GM04503 (cell line): ENCODE measurements at regions not wholly inside any gene's neighbourhood (a gene's known extent, or its start where the extent isn't known, plus 50 kb on each side); places are given as distances from the start of the nearest gene placed in this dataset.
"Not testable (repeated sequence)": the region's sequence is repeated elsewhere in the genome, so short reads cannot be mapped to it uniquely, and the experiment has no call there.

Experiments used
- DNase-seq: peaks from one replicate; pipeline ENCODE4 v3.0.0-alpha.2; 2012; ENCODE audit warnings: low read depth

- no peak for DNase-seq
Observed at GRCh38 chr10:45118929-45119328, 118.2 kb downstream of the ZNF22 start.

GRCh38 chr10:45122180-45122860 is 121.6 kb downstream of the ZNF22 start:
- DNase-seq: not testable (repeated sequence)

- DNase-seq: no peak
Observed at GRCh38 chr10:45135443-45136198, 134.9 kb downstream of the ZNF22 start.

- DNase-seq: no peak
Observed at GRCh38 chr10:45136256-45136655, 135.5 kb downstream of the ZNF22 start.

GRCh38 chr10:45144326-45145070 is 143.8 kb downstream of the ZNF22 start:
- no peak for DNase-seq

GRCh38 chr10:45145143-45145542 is 144.4 kb downstream of the ZNF22 start:
- DNase-seq: not testable (repeated sequence)

- DNase-seq: no peak
Observed at GRCh38 chr10:45147000-45147399, 146.3 kb downstream of the ZNF22 start.

- DNase-seq: no peak
Observed at GRCh38 chr10:45150997-45151396, 150.3 kb downstream of the ZNF22 start.

GRCh38 chr10:45151467-45152214 is 150.9 kb downstream of the ZNF22 start:
- DNase-seq: no peak

- DNase-seq: no peak
Observed at GRCh38 chr10:45152726-45153125, 152.0 kb downstream of the ZNF22 start.

- DNase-seq: no peak
Observed at GRCh38 chr10:45154502-45154901, 153.8 kb downstream of the ZNF22 start.

- DNase-seq: no peak
Observed at GRCh38 chr10:45155784-45156183, 155.1 kb downstream of the ZNF22 start.

GRCh38 chr10:45160271-45160670 is 155.1 kb downstream of the OR13A1 start:
- no peak for DNase-seq

- no peak for DNase-seq
Observed at GRCh38 chr10:45163315-45163975, 152.0 kb downstream of the OR13A1 start.

- not testable (repeated sequence) for DNase-seq
Observed at GRCh38 chr10:45175520-45176118, 139.8 kb downstream of the OR13A1 start.

- no peak for DNase-seq
Observed at GRCh38 chr10:45179691-45180090, 135.7 kb downstream of the OR13A1 start.

- DNase-seq: no peak
Observed at GRCh38 chr10:45180507-45180906, 134.9 kb downstream of the OR13A1 start.

- DNase-seq: no peak
Observed at GRCh38 chr10:45180946-45181875, 134.2 kb downstream of the OR13A1 start.

GRCh38 chr10:45183174-45183573 is 132.2 kb downstream of the OR13A1 start:
- DNase-seq: no peak
